Endothelial cell of umbilical vein (primary cell): ENCODE measurements at regions not wholly inside any gene's neighbourhood (a gene's known extent, or its start where the extent isn't known, plus 50 kb on each side); places are given as distances from the start of the nearest gene placed in this dataset.

ENCODE experiments used
- BruUV-seq: library from RNA; stranded (reverse); fragments of 400-500 nt; replicated peaks from 2 replicates; lab custom pipeline; 2021; lab: Mats Ljungman, UMichigan
- CTCF ChIA-PET: fragments of 300-600, 350-600 bp; sonication (Branson Sonifier 250); formaldehyde crosslinking; loops from one replicate; lab custom pipeline; 2021; ENCODE audit warnings: antibody characterized with exemption, inconsistent platforms; lab: Charles Lee
- POLR2A ChIA-PET: fragments of 300-600, 350-600 bp; sonication (Branson Sonifier 250); formaldehyde crosslinking; loops from one replicate; lab custom pipeline; 2021; ENCODE audit warnings: antibody characterized with exemption, inconsistent platforms; lab: Charles Lee
- DNase-seq: peaks from one replicate; pipeline ENCODE4 v3.0.0-alpha.2; 2011; ENCODE audit warnings: low read depth, low spot score
- FAIRE-seq: peaks from 2 replicates; lab custom pipeline; 2011; peaks lifted over from hg19 to GRCh38; lab: Jason Lieb, UNC
- H2AFZ ChIP-seq: 2 replicates; pipeline ENCODE4 v1.6.0; 2012; ENCODE audit warnings: low read depth, low read length, control low read depth, inconsistent platforms
- H3K27ac ChIP-seq: 2 replicates; pipeline ENCODE4 v1.5.1; 2011; ENCODE audit warnings: low read depth, mild to moderate bottlenecking, control low read depth, low read length, moderate library complexity; ENCODE audit not compliant: insufficient read depth
- H3K27me3 ChIP-seq, 2 experiments: 2 replicates each; pipeline versions ENCODE4 v1.6.0 to v1.6.1; 2011; ENCODE audit warnings: low read length in 2 of 2, mixed read lengths in 1 of 2; ENCODE audit not compliant: control insufficient read depth in 2 of 2, insufficient read depth in 2 of 2
- H3K36me3 ChIP-seq, 2 experiments: 2 replicates in 1 of 2; 3 replicates in 1 of 2; pipeline ENCODE4 v1.5.1; 2011; ENCODE audit warnings: low read length in 2 of 2, mild to moderate bottlenecking in 1 of 2, moderate library complexity in 1 of 2; ENCODE audit not compliant: control insufficient read depth in 2 of 2, insufficient read depth in 2 of 2; ENCODE audit errors: extremely low read depth in 1 of 2
- H3K4me1 ChIP-seq: 3 replicates; pipeline ENCODE4 v1.5.1; 2011; ENCODE audit warnings: mild to moderate bottlenecking, low read length; ENCODE audit not compliant: control insufficient read depth, insufficient read depth; ENCODE audit errors: extremely low read depth
- H3K4me2 ChIP-seq: 2 replicates; pipeline ENCODE4 v1.6.1; 2011; ENCODE audit warnings: low read length, control low read depth, mixed read lengths; ENCODE audit not compliant: insufficient read depth
- H3K4me3 ChIP-seq, 3 experiments: fragments of 200-600 bp in 1 of 3; sonication (generic), shearing (Covaris generic) in 1 of 3; replicated peaks in 1 of 3; 2 replicates each; pipeline ENCODE4 v1.5.1; 2011 to 2016; ENCODE audit warnings: control low read depth in 3 of 3, low read length in 3 of 3, mild to moderate bottlenecking in 2 of 3, inconsistent platforms in 1 of 3, low read depth in 1 of 3, moderate library complexity in 1 of 3; ENCODE audit not compliant: insufficient read depth in 1 of 3
- H3K79me2 ChIP-seq: 2 replicates; pipeline ENCODE4 v1.6.0; 2012; ENCODE audit warnings: low read length, inconsistent platforms; ENCODE audit not compliant: control insufficient read depth, insufficient read depth
- H3K9ac ChIP-seq: replicated peaks from 2 replicates; pipeline ENCODE3; 2011; ENCODE audit warnings: low read length, control low read depth; ENCODE audit not compliant: insufficient read depth; ENCODE audit errors: extremely low read depth
- H3K9me1 ChIP-seq: replicated peaks from 3 replicates; pipeline ENCODE4 v1.6.0; 2011; ENCODE audit warnings: mild to moderate bottlenecking, low read length; ENCODE audit not compliant: control insufficient read depth, insufficient read depth; ENCODE audit errors: extremely low read depth
- H3K9me3 ChIP-seq: replicated peaks from 2 replicates; pipeline ENCODE4 v1.5.1; 2012; ENCODE audit warnings: low read length, inconsistent platforms; ENCODE audit not compliant: control insufficient read depth, insufficient read depth
- H4K20me1 ChIP-seq: replicated peaks from 2 replicates; pipeline ENCODE3; 2011; ENCODE audit warnings: mild to moderate bottlenecking, low read length; ENCODE audit not compliant: control insufficient read depth, insufficient read depth; ENCODE audit errors: extremely low read depth
- CTCF ChIP-seq, 2 donors: IDR thresholded peaks; 1 replicate in 1 of 2; 2 replicates in 1 of 2; pipeline ENCODE4 v1.5.1; 2011; ENCODE audit warnings: low read length in 2 of 2, mild to moderate bottlenecking in 2 of 2, moderate library complexity in 2 of 2, control low read depth in 1 of 2, inconsistent platforms in 1 of 2, low read depth in 1 of 2; ENCODE audit not compliant: insufficient read depth in 1 of 2; ENCODE audit errors: extremely low read depth in 1 of 2
- EZH2 ChIP-seq: IDR thresholded peaks from 2 replicates; pipeline ENCODE4 v1.6.1; 2012; ENCODE audit warnings: borderline replicate concordance, low read depth, mild to moderate bottlenecking, moderate library complexity, low read length, inconsistent platforms; ENCODE audit not compliant: severe bottlenecking
- FOS ChIP-seq: IDR thresholded peaks from 2 replicates; pipeline ENCODE4 v1.6.1; 2011; ENCODE audit warnings: mild to moderate bottlenecking, low read length, moderate library complexity, borderline replicate concordance; ENCODE audit not compliant: insufficient read depth
- GATA2 ChIP-seq: IDR thresholded peaks from 2 replicates; pipeline ENCODE4 v1.7.0; 2011; ENCODE audit warnings: low read depth, mild to moderate bottlenecking, moderate library complexity, mixed read lengths, low read length; ENCODE audit not compliant: insufficient read length, insufficient read depth
- JUN ChIP-seq: IDR thresholded peaks from 2 replicates; pipeline ENCODE4 v1.6.1; 2011; ENCODE audit warnings: borderline replicate concordance, low read depth; ENCODE audit not compliant: insufficient read length, insufficient read depth
- MAX ChIP-seq: IDR thresholded peaks from 2 replicates; pipeline ENCODE4 v1.6.1; 2011; ENCODE audit not compliant: insufficient read depth, insufficient read length
- MYC ChIP-seq: IDR thresholded peaks from one replicate; pipeline ENCODE4 v1.6.1; 2011; ENCODE audit warnings: mild to moderate bottlenecking, low read depth, low read length
- POLR2A ChIP-seq: IDR thresholded peaks from 2 replicates; pipeline ENCODE4 v1.6.1; 2012; ENCODE audit warnings: low read depth, mild to moderate bottlenecking, control low read depth, low read length
- POLR2AphosphoS5 ChIP-seq: IDR thresholded peaks from 2 replicates; pipeline ENCODE4 v1.6.1; 2012; ENCODE audit warnings: low read depth, mild to moderate bottlenecking, control low read depth, low read length, moderate library complexity; ENCODE audit not compliant: insufficient read depth
- dilution Hi-C: fragments of 300-500 bp; cut with MboI; formaldehyde crosslinking; loops from one replicate; pipeline ENCODE4 v1.15.0; 2019; ENCODE audit warnings: low sequenced_read_pairs; ENCODE audit not compliant: extremely low pct_ligation_motif_present
- intact Hi-C: fragments of 100-400 bp; cut with micrococcal nuclease; formaldehyde crosslinking; loops from one replicate; pipeline ENCODE4 v1.10.0; 2022

- CTCF ChIA-PET, result interaction anchor here (1.3 to 1.8 kb wide), 2 partner anchors 53 to 191 kb away, joined by 3 to 7 read pairs; no protein-coding TSS in a partner anchor
- Histone ChIP-seq H3K36me3 (no peaks in the 10 kb centered on the region), H3K9me3 (no peaks in the 10 kb centered on the region), H3K4me2 (no peak overlapping the region), H4K20me1 (no peaks in the 10 kb centered on the region), H2AFZ (no peak overlapping the region), H3K9me1 (no peaks in the 10 kb centered on the region), H3K4me1 (no peaks in the 10 kb centered on the region), H3K9ac (no peak overlapping the region), H3K79me2 (no peaks in the 10 kb centered on the region), H3K4me3 (no peak overlapping the region), H3K27me3 (peaks cover 0 to 2% of the 10 kb centered on the region in 2 experiments), H3K27ac (no peak overlapping the region)
- FAIRE-seq, result no peak
- no TSS peak for BruUV-seq
- no peak for TF ChIP-seq MYC
- TF ChIP-seq MAX, result no peak
- TF ChIP-seq POLR2A, result no peak
- no peak for TF ChIP-seq EZH2
- no peak for TF ChIP-seq CTCF (IDR thresholded peaks at IDR 0.05; ENCODE audit: extremely low read depth in 1 of 2, insufficient read depth in 1 of 2, low read depth in 1 of 2, low read length in 2 of 2)
- no peak for TF ChIP-seq JUN
- no peak for TF ChIP-seq GATA2
- TF ChIP-seq POLR2AphosphoS5, result no peak
- TF ChIP-seq FOS, result no peak
- intact Hi-C loops (no loop called here), dilution Hi-C loops (no loop called here)
- DNase-seq, result no peak
- POLR2A ChIA-PET, result no interaction called here
Measured at GRCh38 chr5:54653956-54654614, 136.5 kb downstream of the SNX18 start.
